Stimulated activated CD4-positive, alpha-beta T cell treated with anti-CD3 and anti-CD28 coated beads, Interleukin-1b, Interleukin-23, amount 100 ng/mL, for 48 hours (primary cell): ENCODE measurements at regions not wholly inside any gene's neighbourhood (a gene's known extent, or its start where the extent isn't known, plus 50 kb on each side); places are given as distances from the start of the nearest gene placed in this dataset.
"Not testable (repeated sequence)": the region's sequence is repeated elsewhere in the genome, so short reads cannot be mapped to it uniquely, and the experiment has no call there.

ENCODE experiments used
- DNase-seq: peaks from one replicate; pipeline ENCODE4 v3.0.0-alpha.2; 2020

DNA sequence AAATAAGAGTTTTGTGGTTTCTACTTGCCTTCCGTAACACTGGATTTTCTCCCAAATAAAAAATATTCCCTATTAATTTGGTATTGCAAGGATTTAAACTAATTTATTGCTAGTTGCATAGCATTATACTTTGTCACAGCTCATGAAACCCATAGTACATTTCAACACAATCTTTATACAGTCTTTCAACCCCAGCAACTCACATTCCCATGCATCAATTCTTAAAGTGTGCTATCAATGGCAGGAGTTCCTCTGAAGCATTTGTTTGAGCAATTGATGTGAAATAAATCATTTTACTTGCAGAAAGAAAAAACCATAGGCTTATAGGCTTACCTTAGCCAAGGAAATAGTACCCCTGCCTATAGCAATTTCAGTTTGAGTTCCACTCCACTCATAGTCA is 251.9 kb downstream of the PAPSS1 start:
- no peak for DNase-seq

DNA sequence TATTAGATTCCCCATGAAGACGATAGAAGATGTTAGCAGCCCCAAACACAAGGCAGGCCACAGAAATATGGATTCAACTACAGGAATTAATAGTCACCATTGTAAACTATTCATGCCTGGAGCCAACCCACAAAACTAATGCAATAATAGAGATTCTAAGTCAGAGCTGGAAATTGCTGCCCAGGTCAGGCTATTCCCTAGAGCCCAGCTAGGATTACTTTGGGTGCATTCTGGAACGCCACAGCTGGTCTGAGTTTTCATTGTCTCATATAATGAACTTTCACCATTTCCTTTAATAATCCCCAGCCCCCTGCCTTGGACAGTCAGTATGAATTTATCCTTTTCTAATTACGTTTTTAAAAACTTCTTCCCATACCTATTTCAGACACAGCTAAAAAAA is 252.6 kb downstream of the PAPSS1 start:
- DNase-seq, result no peak

DNA sequence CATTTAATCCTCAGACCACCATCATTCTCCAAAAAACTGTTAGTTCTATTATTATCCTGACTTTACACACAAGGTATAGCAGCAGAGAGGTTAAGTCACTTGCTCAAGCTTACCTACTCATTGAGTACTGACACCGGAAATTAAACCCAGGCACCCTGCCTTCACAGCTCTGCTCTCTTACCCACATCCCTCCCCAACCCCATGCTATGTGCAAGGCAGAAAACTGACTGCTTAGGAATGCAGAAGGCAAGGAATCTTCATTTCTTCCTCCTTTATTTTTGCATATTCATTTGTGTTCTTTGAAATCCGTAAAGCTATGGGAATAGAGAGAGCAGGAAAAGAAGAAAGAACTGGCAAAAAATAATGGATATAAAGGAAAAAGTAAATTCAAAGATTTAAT is 261.8 kb downstream of the PAPSS1 start:
- DNase-seq, result no peak

DNA sequence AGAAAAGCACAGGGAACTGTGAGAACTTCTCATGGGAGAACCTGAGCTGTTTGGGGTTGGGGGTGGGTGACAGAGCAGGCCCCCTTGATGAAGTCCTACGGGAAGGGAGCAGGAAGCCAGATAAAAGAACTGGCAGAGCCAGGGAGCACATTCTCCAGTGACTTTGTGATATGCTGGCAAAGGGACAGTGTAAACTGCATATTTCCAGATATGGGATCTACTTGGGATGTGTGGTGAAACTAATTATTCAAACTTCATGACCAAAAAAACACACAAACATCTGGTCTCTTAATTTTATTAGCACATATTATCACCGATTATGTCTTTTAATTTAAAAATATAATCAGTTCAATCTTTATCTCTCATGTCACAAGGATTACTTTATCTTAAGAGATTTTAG is 266.0 kb downstream of the PAPSS1 start:
- no peak for DNase-seq

DNA sequence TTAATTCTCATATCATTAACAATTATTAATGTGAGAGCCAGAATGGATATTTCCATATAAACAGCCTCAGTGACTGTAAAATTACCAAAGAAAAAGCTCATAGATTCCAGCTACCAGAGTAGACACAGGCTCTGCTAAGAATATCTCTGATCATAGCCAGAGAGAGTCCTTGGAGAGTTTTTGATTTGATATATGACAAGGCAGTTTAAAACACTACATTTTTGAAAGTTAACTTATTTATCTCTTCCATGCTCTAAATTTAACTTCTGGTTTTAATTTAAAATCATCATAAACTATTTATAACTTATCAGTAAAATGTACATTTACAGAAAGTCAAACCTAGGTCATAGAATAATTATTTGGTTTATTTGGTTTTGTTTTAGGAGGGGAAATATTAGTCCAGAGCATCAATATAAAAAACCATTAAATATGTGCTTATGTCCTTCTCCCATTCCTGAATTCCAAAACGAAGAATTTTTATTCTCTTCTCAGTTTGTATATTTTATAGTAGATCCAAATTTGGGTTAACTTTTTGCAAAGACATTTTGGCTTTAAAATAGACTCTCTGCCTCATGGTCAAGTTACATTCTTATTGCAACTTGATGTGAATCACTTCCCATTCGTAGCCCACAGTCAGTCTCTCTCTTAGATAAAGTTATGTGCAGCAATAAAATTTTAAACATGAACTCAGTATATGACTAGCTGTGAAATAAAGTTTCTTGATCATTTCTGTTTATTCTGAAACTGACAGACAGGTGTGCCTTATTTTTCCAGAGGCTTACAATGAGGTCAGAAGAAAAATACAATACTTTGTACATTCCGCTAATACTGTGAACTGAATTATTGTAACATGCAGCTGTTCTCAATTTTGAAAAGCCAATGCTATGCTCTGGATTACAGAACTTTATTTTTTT is 267.1 kb downstream of the PAPSS1 start:
- DNase-seq, result no peak

DNA sequence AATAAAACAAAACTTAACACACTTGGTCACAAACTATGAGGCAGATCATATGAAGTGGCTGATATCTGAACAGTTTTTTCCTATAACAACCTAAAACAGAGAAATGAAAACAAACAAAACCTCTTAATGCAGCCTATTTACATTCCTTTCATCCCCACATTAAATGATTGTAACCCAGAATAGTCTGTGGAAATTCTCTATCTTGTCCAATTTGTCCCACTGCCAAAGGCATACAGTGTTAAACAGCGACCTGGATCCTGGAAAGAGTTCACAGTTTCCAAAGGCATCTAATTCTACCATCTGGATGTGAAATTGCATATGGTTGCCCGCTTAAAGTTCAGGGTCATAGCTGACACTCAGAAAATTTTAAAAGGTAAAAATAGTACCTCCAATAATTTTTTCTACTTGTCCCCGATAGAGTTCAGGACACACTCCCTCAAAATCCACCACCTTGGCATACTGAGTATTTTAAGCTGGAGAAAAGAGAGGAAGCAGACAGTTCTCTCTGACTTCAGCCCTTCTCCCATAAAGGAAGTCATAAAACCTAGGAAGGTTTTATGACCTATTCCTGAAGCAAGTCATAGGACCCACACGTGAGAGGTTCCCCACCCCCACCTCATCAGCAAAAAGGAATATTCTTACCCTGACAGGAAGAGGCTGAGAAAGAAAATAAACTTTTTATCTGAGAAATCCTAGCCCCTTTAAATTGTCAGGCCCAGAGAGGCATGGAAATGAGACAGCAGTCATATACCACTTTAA is 270.2 kb downstream of the PAPSS1 start:
- no peak for DNase-seq

DNA sequence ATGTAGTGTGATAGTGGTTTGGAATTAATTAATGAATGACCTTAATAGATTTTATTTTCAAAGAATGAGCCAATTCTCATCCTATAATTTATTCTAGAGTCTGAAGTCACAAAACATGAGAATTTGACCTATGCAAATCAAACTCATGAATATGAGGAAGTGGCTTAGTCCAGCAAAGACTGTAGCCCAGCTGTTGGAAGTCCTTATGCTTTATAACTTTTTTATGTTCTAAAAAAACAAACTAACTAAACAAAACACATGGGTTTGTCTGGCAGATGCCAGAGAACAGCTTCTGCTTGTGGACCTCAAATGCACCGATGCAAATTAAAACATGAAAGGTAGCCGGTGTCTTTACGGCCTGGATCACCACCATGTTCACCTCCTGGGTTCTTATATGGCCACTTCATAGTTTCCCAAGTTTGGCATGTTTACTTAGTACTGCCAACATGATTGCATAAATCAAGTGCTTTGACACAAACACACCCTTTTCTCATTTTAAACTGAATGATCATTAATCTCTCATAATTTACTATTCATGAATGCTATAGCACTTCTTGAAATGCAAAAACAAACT is 277.4 kb downstream of the PAPSS1 start:
- DNase-seq, result no peak

DNA sequence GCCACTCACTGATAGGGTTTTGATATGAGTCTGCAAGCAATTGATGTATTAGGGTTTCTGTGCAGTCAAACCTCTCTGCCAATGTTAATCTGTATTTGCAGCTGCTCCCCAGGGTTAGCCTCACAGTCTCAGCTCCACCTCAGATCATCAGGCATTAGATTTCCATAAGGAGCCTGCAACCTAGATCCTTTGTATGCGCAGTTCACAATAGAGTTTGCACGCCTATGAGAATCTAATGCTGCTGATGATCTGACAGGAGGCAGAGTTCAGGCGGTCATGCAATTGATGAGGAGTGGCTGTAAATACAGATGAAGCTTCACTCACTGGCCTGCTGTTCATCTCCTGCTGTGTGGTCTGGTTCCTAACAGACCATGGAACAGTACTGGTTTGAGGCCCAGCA is 280.6 kb downstream of the PAPSS1 start:
- DNase-seq, result no peak

DNA sequence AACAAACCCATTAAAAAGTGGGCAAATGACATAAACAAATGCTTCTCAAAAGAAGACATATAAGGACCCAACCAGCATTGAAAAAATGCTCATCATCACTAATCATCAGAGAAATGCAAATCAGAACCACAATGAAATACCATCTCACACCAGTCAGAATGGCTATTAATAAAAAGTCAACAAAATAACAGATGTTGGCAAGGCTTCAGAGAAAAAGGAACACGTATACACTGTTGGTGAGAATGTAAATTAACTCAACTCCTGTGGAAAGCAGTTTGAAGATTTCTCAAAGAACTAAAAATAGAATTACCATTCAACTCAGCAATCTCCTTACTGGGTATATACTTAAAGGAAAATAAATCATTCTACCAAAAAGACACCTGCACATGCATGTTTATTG is 283.6 kb downstream of the PAPSS1 start:
- DNase-seq, result not testable (repeated sequence)

DNA sequence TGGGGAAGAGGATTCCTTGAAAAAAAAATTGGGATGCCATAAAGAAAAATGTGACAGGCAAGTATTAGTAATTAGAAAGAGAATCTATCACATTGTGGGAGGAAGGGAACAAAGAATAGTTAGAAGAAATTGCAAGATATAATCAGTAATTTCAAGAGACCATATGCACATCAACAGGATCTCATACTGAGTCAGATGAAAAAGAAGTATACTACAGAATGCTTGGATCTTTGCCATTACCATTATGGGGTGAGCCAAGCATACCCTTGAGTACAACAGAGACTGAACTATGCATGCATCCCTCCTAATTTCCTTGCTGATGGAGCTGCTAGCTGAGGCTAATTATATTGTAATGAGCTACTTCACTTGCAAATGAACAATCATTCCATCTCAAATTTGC is 287.6 kb downstream of the PAPSS1 start:
- no peak for DNase-seq

DNA sequence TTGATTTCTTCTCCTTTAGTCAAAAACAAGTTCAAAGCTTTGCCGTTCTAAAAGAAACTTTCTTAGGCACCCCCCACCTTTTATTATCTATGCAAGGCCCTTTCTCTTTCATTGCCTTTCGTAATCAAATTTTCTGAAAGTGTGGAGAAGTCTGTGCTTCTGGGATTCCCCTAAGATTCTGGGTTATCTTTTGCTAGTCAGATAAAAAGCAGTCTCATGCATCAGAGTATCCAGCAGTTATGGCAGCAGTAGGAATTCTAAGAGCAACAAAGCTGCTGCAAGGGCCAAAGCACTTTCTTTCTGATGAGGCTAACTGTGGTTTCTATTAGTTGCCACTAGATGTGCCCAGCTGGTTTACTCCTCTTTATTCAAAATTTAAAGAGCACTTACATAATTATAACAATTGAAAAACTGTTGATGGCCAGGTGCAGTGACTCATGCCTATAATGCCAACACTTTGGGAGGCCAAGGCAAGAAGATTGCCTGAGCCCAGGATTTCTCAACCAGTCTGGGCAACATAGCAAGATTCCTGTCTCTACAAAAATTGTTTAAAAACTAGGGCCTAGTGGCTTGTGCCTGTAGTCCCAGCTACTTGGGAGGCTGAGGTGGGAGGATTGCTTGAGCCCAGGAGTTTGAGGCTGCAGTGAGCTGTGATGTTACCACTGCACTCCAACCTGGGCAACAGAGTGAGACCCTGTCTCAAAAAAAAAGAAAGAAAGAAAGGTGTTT is 296.2 kb downstream of the PAPSS1 start:
- no peak for DNase-seq

DNA sequence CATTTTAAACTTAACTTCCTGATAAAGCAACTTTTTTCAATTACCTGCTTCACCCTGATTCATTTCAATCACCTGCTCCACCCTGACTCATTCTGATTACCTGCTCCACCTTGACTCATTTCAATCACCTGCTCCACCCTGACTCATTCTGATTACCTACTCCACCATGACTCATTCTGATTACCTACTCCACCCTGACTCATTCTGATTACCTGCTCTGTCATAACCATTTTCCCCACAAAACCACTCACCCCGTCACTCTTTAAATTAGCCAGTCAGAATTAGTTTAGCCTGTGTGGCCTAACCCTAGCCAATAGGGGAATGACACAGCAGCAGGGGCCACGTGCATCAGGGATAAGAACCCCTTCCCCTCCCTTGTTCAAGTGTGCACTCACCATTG is 300.5 kb downstream of the PAPSS1 start:
- peak; percentile 42 for DNase-seq

DNA sequence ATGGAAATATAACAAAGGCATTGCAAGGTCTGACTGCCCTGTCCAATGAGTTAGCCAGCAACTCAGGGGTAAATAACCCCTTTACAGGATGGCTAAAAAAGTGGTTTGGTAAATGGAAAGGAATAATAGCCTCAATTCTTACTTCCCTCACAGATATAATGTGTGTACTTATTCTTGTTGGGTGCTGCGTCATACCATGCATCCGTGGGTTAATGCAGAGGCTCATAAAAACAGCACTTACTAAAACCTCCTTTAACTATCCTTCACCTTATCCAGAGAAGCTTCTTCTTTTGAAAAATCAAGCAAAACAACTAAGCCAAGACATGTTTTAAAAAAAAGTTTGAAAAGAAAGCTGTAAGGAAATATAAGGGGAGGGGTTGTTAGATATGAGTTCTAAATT is 301.0 kb downstream of the PAPSS1 start:
- no peak for DNase-seq

DNA sequence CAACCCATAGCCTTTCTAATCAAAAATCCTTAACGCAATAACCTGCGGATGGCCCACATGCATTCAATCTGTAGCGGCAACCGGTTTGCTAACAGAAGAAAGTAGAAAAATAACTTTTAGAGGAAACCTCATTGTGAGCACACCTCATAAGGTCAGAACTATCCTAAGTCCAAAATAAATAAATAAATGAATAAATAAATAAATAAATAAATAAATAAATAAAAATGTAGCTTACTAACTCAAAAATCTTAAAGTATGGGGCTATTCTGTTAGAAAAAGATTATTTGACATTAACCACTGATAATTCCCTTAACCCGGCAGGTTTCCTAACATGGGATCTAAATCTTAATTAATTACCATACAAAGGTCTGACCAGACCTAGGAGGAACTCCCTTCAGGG is 304.5 kb downstream of the PAPSS1 start:
- not testable (repeated sequence) for DNase-seq

DNA sequence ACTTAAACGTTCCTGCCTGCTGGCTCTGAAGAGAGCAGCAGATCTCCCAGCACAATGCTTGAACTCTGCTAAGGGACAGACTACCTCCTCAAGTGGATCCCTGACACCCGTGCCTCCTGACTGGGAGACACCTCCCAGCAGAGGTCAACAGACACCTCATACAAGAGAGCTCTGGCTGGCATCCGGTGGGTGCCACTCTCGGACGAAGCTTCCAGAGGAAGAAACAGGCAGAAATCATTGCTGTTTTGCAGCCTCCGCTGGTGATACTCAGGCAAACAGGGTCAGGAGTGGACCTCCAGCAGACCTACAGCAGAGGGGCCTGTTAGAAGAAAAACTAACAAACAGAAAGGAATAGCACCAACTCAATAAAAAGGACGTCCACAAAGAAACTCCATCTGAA is 310.2 kb downstream of the PAPSS1 start:
- DNase-seq, result not testable (repeated sequence)

DNA sequence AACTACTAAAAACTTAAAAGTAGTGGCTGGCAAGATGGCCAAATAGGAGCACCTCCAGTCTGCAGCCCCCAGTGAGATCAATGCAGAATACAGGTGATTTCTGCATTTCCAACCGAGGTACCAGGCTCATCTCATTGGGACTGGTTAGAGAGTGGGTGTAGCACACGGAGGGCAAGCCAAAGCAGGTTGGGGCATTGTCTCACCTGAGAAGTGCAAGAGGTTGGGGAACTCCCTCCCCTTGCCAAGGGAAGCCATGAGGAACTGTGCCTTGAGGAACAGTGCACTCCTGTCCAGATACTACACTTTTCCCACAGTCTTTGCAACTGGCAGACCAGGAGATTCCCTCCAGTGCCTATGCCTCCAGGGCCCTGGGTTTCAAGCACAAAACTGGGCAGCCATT is 311.1 kb downstream of the PAPSS1 start:
- no peak for DNase-seq

DNA sequence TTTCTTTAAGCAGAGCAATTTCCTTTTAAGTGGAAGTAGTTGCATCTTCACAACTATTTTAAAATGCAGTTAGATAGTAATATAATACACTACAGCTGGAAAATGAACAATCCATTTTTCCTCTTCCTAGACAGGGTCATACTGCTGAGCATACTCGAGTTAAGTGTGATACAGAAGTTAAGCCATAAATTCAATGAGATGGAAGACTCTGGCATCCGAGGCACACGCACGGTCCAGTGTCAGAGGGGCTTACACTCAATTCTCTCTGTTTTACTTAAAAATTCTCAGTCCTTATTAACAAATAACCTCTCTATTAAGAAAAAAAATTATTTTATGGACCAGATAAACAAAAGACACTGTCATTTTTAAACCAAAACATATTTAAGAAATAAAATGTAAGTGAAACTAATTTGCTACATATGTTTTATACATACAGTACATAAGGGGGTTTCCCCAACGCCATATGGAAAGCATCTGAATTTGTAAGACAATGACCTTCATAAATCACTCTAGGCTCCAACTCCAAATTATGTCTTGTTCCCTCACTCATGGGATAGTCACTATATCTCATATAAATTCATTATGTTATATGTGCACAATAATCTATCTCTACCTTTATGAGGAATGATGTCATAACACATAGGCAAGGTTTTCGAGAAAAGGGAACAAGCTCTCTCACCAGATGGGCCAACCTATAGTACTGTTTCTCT is 315.3 kb downstream of the PAPSS1 start:
- DNase-seq, result no peak

DNA sequence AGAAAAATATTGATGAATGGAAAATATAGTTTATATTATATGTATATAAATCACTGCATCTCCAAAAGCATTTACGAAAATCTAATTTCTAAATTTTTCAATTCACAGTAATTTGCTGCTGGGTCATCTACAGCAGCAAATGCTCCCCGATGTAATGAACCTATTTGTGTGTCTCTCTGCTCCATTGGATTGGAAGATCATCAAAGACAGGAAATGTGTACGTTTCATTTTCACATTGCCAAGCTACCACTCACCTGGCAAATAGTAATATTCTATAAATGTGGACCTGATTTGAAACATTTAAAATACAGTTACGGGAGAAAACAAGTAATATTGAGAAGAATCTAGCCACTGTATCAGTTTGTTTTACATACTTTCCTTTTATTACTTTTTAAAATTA is 317.7 kb downstream of the PAPSS1 start:
- no peak for DNase-seq

DNA sequence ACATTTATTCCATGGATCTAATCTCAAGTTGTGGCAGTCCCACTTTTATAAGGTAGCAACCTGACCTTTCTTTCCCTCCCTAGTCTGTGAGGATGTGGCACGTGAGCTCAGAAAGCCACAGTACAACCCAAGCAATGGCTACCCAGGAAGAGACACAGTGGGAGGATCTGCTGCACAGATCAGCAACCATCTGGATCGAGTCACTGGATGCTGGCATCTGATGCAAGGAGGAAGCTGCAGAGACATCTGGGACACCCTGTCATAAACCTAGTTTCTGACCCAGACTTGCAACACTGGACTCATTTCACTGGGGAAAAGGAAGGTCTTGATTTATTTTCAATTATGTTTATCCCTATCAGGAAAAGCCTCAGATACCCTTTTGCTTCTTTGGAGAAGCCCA is 327.1 kb downstream of the PAPSS1 start:
- no peak for DNase-seq

DNA sequence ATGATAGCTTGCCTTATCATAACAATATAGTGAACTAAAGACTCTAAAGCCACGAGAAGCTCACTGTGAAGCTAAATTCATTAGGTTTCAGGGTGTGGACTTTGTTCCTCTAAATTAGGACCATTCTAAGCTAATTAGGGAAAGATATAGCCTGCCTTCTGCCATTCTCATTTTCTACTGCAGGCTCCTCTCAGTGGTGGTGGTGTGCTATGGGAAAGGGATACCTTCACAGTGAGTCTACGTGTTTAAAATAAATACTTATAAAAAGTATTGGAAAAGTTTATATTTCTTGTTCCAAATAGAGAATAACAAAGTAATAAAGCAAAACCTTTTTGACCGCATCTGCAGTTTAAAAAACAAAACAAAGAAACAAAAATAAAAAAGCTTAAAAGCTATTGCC is 327.7 kb downstream of the PAPSS1 start:
- no peak for DNase-seq

DNA sequence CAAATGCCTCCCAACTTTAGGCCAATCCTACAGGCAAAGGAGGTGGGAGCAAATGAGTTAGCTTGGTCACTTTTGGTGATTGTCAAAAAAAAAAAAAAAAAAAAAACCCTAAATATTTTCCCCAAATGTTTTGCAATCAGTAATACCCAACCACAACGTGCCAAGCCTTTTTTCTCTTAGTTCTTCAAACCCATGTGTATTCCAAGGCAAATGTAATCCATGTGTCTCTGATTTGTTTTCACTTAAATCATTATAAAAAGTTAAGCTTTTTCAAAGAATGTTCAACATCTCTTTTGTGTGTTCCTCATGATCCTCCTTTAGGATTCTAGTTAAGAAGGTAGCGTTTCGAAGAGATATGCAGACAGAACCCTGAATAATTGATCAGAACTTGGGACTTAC is 328.4 kb downstream of the PAPSS1 start:
- DNase-seq, result no peak

DNA sequence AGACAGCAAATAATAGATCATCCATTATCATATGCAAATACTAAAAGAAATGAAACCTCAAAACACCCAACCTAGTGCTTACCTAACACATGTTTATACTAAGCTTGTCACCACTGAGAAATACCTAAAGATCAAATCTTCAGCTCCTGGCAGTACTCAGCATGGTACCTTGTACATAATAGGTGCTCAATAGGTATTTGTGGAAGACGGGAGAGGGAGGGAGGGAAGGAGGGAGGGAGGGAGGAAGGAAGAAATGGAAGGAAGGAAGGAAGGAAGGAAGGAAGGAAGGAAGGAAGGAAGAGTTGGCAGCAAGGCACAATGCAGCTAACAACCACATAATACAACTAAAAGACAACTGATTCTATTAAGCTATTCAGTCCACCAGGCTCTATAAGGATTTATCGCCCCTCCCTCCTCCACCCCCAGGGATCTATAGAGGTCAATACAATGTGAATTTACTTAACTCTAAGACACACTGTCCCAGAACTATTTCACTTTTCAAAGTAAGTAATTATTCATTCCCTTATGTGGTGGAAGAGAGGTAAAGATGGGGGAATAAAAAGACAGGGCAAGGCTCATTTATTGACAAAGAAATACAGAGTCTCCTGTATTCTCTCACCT is 328.9 kb downstream of the PAPSS1 start:
- DNase-seq, result no peak
